Neuron (in vitro differentiated cells): ENCODE measurements at regions not wholly inside any gene's neighbourhood (a gene's known extent, or its start where the extent isn't known, plus 50 kb on each side); places are given as distances from the start of the nearest gene placed in this dataset.

Experiments
- H2AFZ ChIP-seq: one replicate; pipeline ENCODE4 v1.6.1; 2013; ENCODE audit warnings: low read depth, mild to moderate bottlenecking, inconsistent platforms, low read length, moderate library complexity
- H3K27me3 ChIP-seq: one replicate; pipeline ENCODE4 v1.6.1; 2013; ENCODE audit warnings: low read length; ENCODE audit not compliant: insufficient read depth
- H3K36me3 ChIP-seq: one replicate; pipeline ENCODE4 v1.6.1; 2013; ENCODE audit warnings: low read length; ENCODE audit not compliant: insufficient read depth
- H3K4me1 ChIP-seq: one replicate; pipeline ENCODE4 v1.6.1; 2013; ENCODE audit warnings: low read length; ENCODE audit not compliant: insufficient read depth
- H3K4me3 ChIP-seq: 2 replicates; pipeline ENCODE4 v1.5.1; 2013; ENCODE audit warnings: mild to moderate bottlenecking, low read length, moderate library complexity
- H3K9me3 ChIP-seq: one replicate; pipeline ENCODE4 v1.6.1; 2013; ENCODE audit warnings: low read length

GRCh38 chr16:86128246-86128645 is 229.3 kb downstream of the IRF8 start:
- H3K4me3 ChIP-seq, result no peak overlapping the region
- no peaks in the 10 kb centered on the region for H3K4me1 ChIP-seq
- H3K36me3 ChIP-seq, result no peaks in the 10 kb centered on the region
- no peak overlapping the region for H2AFZ ChIP-seq
- H3K27me3 ChIP-seq, result peaks cover 14% of the 10 kb centered on the region
- H3K9me3 ChIP-seq, result no peaks in the 10 kb centered on the region

- no peaks in the 10 kb centered on the region for H3K36me3 ChIP-seq
- H3K4me1 ChIP-seq, result no peaks in the 10 kb centered on the region
- no peaks in the 10 kb centered on the region for H3K9me3 ChIP-seq
- H3K27me3 ChIP-seq, result peaks cover 10% of the 10 kb centered on the region
- no peak overlapping the region for H3K4me3 ChIP-seq
- no peak overlapping the region for H2AFZ ChIP-seq
These were observed 230.6 kb downstream of the IRF8 start for GRCh38 chr16:86129541-86129940.

GRCh38 chr16:86133377-86133776 is 234.4 kb downstream of the IRF8 start:
- no peaks in the 10 kb centered on the region for H3K9me3 ChIP-seq
- no peaks in the 10 kb centered on the region for H3K4me1 ChIP-seq
- no peak overlapping the region for H2AFZ ChIP-seq
- no peak overlapping the region for H3K4me3 ChIP-seq
- no peaks in the 10 kb centered on the region for H3K36me3 ChIP-seq
- H3K27me3 ChIP-seq, result peaks cover 2% of the 10 kb centered on the region

- Histone ChIP-seq H3K27me3 (peaks cover 2% of the 10 kb centered on the region), H3K36me3 (no peaks in the 10 kb centered on the region), H2AFZ (no peak overlapping the region), H3K9me3 (no peaks in the 10 kb centered on the region), H3K4me1 (no peaks in the 10 kb centered on the region), H3K4me3 (no peak overlapping the region)
These were observed 234.9 kb downstream of the IRF8 start for GRCh38 chr16:86133847-86134375.

GRCh38 chr16:86134802-86135461 is 236.0 kb downstream of the IRF8 start:
- Histone ChIP-seq H2AFZ (no peak overlapping the region), H3K9me3 (no peaks in the 10 kb centered on the region), H3K36me3 (no peaks in the 10 kb centered on the region), H3K4me1 (no peaks in the 10 kb centered on the region), H3K4me3 (no peak overlapping the region), H3K27me3 (peaks cover 2% of the 10 kb centered on the region)

GRCh38 chr16:86137359-86137758 is 238.4 kb downstream of the IRF8 start:
- H3K9me3 ChIP-seq, result no peaks in the 10 kb centered on the region
- H2AFZ ChIP-seq, result no peak overlapping the region
- no peaks in the 10 kb centered on the region for H3K27me3 ChIP-seq
- H3K4me1 ChIP-seq, result no peaks in the 10 kb centered on the region
- H3K36me3 ChIP-seq, result no peaks in the 10 kb centered on the region
- no peak overlapping the region for H3K4me3 ChIP-seq

- no peaks in the 10 kb centered on the region for H3K36me3 ChIP-seq
These were observed 239.4 kb downstream of the IRF8 start for GRCh38 chr16:86138121-86139085.

GRCh38 chr16:86142801-86143236 is 243.9 kb downstream of the IRF8 start:
- Histone ChIP-seq H3K9me3 (no peaks in the 10 kb centered on the region), H3K36me3 (no peaks in the 10 kb centered on the region), H3K4me3 (no peak overlapping the region), H3K4me1 (no peaks in the 10 kb centered on the region), H3K27me3 (no peaks in the 10 kb centered on the region), H2AFZ (no peak overlapping the region)

More at GRCh38 chr16:86138121-86139085, 239.4 kb downstream of the IRF8 start:
- no peaks in the 10 kb centered on the region for H3K4me1 ChIP-seq
- H3K27me3 ChIP-seq, result no peaks in the 10 kb centered on the region
- H2AFZ ChIP-seq, result no peak overlapping the region
- no peak overlapping the region for H3K4me3 ChIP-seq
- no peaks in the 10 kb centered on the region for H3K9me3 ChIP-seq

GRCh38 chr16:86143666-86144065 is 244.7 kb downstream of the IRF8 start:
- Histone ChIP-seq H2AFZ (no peak overlapping the region), H3K27me3 (no peaks in the 10 kb centered on the region), H3K4me1 (no peaks in the 10 kb centered on the region), H3K36me3 (no peaks in the 10 kb centered on the region), H3K9me3 (no peaks in the 10 kb centered on the region), H3K4me3 (no peak overlapping the region)

GRCh38 chr16:86145669-86146068 is 246.7 kb downstream of the IRF8 start:
- Histone ChIP-seq H3K9me3 (no peaks in the 10 kb centered on the region), H3K36me3 (no peaks in the 10 kb centered on the region), H3K4me1 (no peaks in the 10 kb centered on the region), H3K4me3 (no peak overlapping the region), H2AFZ (no peak overlapping the region), H3K27me3 (no peaks in the 10 kb centered on the region)

- Histone ChIP-seq H2AFZ (no peak overlapping the region), H3K4me1 (no peaks in the 10 kb centered on the region), H3K36me3 (no peaks in the 10 kb centered on the region), H3K4me3 (no peak overlapping the region), H3K9me3 (no peaks in the 10 kb centered on the region), H3K27me3 (peaks cover 11% of the 10 kb centered on the region)
These were observed 251.8 kb downstream of the IRF8 start for GRCh38 chr16:86150641-86151238.

- H3K9me3 ChIP-seq, result no peaks in the 10 kb centered on the region
- H2AFZ ChIP-seq, result no peak overlapping the region
- H3K27me3 ChIP-seq, result peaks cover 11% of the 10 kb centered on the region
- H3K4me1 ChIP-seq, result no peaks in the 10 kb centered on the region
- H3K4me3 ChIP-seq, result no peak overlapping the region
- H3K36me3 ChIP-seq, result no peaks in the 10 kb centered on the region
These were observed 252.4 kb downstream of the IRF8 start for GRCh38 chr16:86151239-86151851.
